ENCODE measurements at regions not wholly inside any gene's neighbourhood (a gene's known extent, or its start where the extent isn't known, plus 50 kb on each side); places are given as distances from the start of the nearest gene placed in this dataset.

DNA sequence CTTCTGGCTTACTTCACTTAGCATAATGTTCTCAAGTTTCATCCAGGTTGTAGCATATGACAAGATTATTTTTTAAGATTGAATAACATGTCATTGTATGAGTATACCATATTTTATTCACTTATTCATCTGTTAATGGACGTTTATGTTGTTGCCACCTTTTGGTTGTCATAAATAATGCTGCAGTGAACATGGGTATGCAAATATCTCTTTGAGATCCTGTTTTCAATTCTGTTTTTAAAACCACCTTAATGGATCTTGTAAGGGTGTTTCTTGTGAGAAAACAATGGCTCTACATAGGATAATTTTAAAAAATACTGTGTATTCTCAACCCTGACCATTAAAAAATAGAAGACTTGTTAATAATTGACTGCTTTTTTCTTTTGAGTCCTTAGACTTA is 290.7 kb upstream of the TMEM229A start:
- TF ChIP-seq, protein P1, sequence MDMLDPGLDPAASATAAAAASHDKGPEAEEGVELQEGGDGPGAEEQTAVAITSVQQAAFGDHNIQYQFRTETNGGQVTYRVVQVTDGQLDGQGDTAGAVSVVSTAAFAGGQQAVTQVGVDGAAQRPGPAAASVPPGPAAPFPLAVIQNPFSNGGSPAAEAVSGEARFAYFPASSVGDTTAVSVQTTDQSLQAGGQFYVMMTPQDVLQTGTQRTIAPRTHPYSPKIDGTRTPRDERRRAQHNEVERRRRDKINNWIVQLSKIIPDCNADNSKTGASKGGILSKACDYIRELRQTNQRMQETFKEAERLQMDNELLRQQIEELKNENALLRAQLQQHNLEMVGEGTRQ (IDR thresholded peaks at IDR 0.05; ENCODE audit: low read depth, low read length) = no peak
- TF ChIP-seq, protein P1 (CRISPR knock-in tag; IDR thresholded peaks at IDR 0.05; ENCODE audit: borderline replicate concordance) = no peak
- TF ChIP-seq SP5 (CRISPR knock-in tag; IDR thresholded peaks at IDR 0.05; ENCODE audit: borderline replicate concordance, low read depth) = no peak
- TF ChIP-seq ZNF777 (CRISPR knock-in tag; IDR thresholded peaks at IDR 0.05) = no peak
- no peak for TF ChIP-seq ZNF350 (CRISPR knock-in tag; IDR thresholded peaks at IDR 0.05; ENCODE audit: borderline replicate concordance, low read depth)
